ENCODE measurements at regions not wholly inside any gene's neighbourhood (a gene's known extent, or its start where the extent isn't known, plus 50 kb on each side); places are given as distances from the start of the nearest gene placed in this dataset.
"Not testable (repeated sequence)": the region's sequence is repeated elsewhere in the genome, so short reads cannot be mapped to it uniquely, and the experiment has no call there.

- Histone ChIP-seq H3K4me2 (no peak overlapping the region), H3K27ac (no peak overlapping the region), H3K4me1 (no peaks in the 10 kb centered on the region), H3K27me3 (no peaks in the 10 kb centered on the region), H3K36me3 (no peaks in the 10 kb centered on the region), H4K20me1 (no peaks in the 10 kb centered on the region), H3K9me3 (replicated peaks in 1 of 11) (peaks cover 0 to 8% (median 0%) of the 10 kb centered on the region in 11 experiments; a peak in 2 of 22 replicates), H3K9ac (no peak overlapping the region), H3K4me3 (no peak overlapping the region)
- TF ChIP-seq Cebpa-rat (IDR thresholded peaks at IDR 0.05): no peak
These were observed 262.8 kb upstream of the RFC3 start for GRCh38 chr13:33554919-33555791.

- Histone ChIP-seq H4K20me1 (no peaks in the 10 kb centered on the region), H3K27me3 (no peaks in the 10 kb centered on the region), H3K4me2 (no peak overlapping the region), H3K4me1 (no peaks in the 10 kb centered on the region), H3K4me3 (no peak overlapping the region), H3K9ac (no peak overlapping the region), H3K27ac (no peak overlapping the region), H3K36me3 (no peaks in the 10 kb centered on the region), H3K9me3 (replicated peaks in 1 of 11) (peaks cover 0 to under 1% (median 0%) of the 10 kb centered on the region in 11 experiments; a peak in 1 of 22 replicates)
- no peak for TF ChIP-seq Cebpa-rat (IDR thresholded peaks at IDR 0.05)
These were observed 261.1 kb upstream of the RFC3 start for GRCh38 chr13:33556828-33557227.

GRCh38 chr13:33560726-33561125, 257.2 kb upstream of the RFC3 start:
- Histone ChIP-seq H3K9ac (no peak overlapping the region), H3K4me2 (no peak overlapping the region), H4K20me1 (no peaks in the 10 kb centered on the region), H3K4me3 (no peak overlapping the region), H3K9me3 (replicated peaks in 1 of 11) (no peaks in the 10 kb centered on the region), H3K27me3 (no peaks in the 10 kb centered on the region), H3K36me3 (no peaks in the 10 kb centered on the region), H3K27ac (no peak overlapping the region), H3K4me1 (no peaks in the 10 kb centered on the region)
- no peak for TF ChIP-seq Cebpa-rat (IDR thresholded peaks at IDR 0.05)

- no peak overlapping the region for H3K4me2 ChIP-seq
- no peaks in the 10 kb centered on the region for H4K20me1 ChIP-seq
- no peaks in the 10 kb centered on the region for H3K4me1 ChIP-seq
These were observed 256.3 kb upstream of the RFC3 start for GRCh38 chr13:33561627-33562026.

GRCh38 chr13:33571618-33572017, 246.3 kb upstream of the RFC3 start:
- Histone ChIP-seq H3K4me2 (no peak overlapping the region), H3K4me1 (no peaks in the 10 kb centered on the region), H3K27ac (no peak overlapping the region), H4K20me1 (no peaks in the 10 kb centered on the region), H3K27me3 (no peaks in the 10 kb centered on the region), H3K4me3 (no peak overlapping the region), H3K36me3 (no peaks in the 10 kb centered on the region), H3K9me3 (replicated peaks in 1 of 11) (no peaks in the 10 kb centered on the region), H3K9ac (no peak overlapping the region)
- TF ChIP-seq Cebpa-rat (IDR thresholded peaks at IDR 0.05): no peak

More at GRCh38 chr13:33561627-33562026, 256.3 kb upstream of the RFC3 start:
- Histone ChIP-seq H3K27me3 (no peaks in the 10 kb centered on the region), H3K9ac (no peak overlapping the region), H3K36me3 (no peaks in the 10 kb centered on the region), H3K9me3 (replicated peaks in 1 of 11) (no peaks in the 10 kb centered on the region), H3K4me3 (no peak overlapping the region), H3K27ac (no peak overlapping the region)
- TF ChIP-seq Cebpa-rat (IDR thresholded peaks at IDR 0.05): no peak

GRCh38 chr13:33572322-33572721, 245.6 kb upstream of the RFC3 start:
- not testable (repeated sequence) for H3K4me2 ChIP-seq, H3K4me1 ChIP-seq, H3K36me3 ChIP-seq

GRCh38 chr13:33575378-33575777, 242.6 kb upstream of the RFC3 start:
- Histone ChIP-seq H3K27me3 (no peaks in the 10 kb centered on the region), H4K20me1 (no peaks in the 10 kb centered on the region), H3K36me3 (no peaks in the 10 kb centered on the region), H3K4me3 (no peak overlapping the region), H3K9me3 (replicated peaks in 1 of 11) (no peaks in the 10 kb centered on the region), H3K9ac (no peak overlapping the region), H3K4me1 (no peaks in the 10 kb centered on the region), H3K27ac (no peak overlapping the region), H3K4me2 (no peak overlapping the region)
- no peak for TF ChIP-seq Cebpa-rat (IDR thresholded peaks at IDR 0.05)

More at GRCh38 chr13:33572322-33572721, 245.6 kb upstream of the RFC3 start:
- not testable (repeated sequence) for H3K4me3 ChIP-seq; H3K27ac ChIP-seq; H3K9me3 ChIP-seq (replicated peaks in 1 of 11); H4K20me1 ChIP-seq; H3K9ac ChIP-seq; H3K27me3 ChIP-seq

- no peaks in the 10 kb centered on the region for H3K36me3 ChIP-seq
- H4K20me1 ChIP-seq: no peaks in the 10 kb centered on the region
- H3K4me1 ChIP-seq: no peaks in the 10 kb centered on the region
- no peak for TF ChIP-seq Cebpa-rat (IDR thresholded peaks at IDR 0.05)
- H3K9me3 ChIP-seq (replicated peaks in 1 of 11): no peaks in the 10 kb centered on the region
- H3K27ac ChIP-seq: no peak overlapping the region
- H3K9ac ChIP-seq: no peak overlapping the region
- no peaks in the 10 kb centered on the region for H3K27me3 ChIP-seq
- no peak overlapping the region for H3K4me3 ChIP-seq
- H3K4me2 ChIP-seq: no peak overlapping the region
These were observed 240.9 kb upstream of the RFC3 start for GRCh38 chr13:33577007-33577406.

GRCh38 chr13:33578786-33579185, 239.2 kb upstream of the RFC3 start:
- no peaks in the 10 kb centered on the region for H3K4me1 ChIP-seq
- H3K4me3 ChIP-seq: no peak overlapping the region
- TF ChIP-seq Cebpa-rat (IDR thresholded peaks at IDR 0.05): no peak
- H3K27me3 ChIP-seq: no peaks in the 10 kb centered on the region
- H3K27ac ChIP-seq: no peak overlapping the region
- no peaks in the 10 kb centered on the region for H3K36me3 ChIP-seq
- no peak overlapping the region for H3K4me2 ChIP-seq
- H4K20me1 ChIP-seq: no peaks in the 10 kb centered on the region
- no peak overlapping the region for H3K9ac ChIP-seq
- no peaks in the 10 kb centered on the region for H3K9me3 ChIP-seq (replicated peaks in 1 of 11)

- no peak overlapping the region for H3K4me3 ChIP-seq
- H3K9me3 ChIP-seq (replicated peaks in 1 of 11): no peaks in the 10 kb centered on the region
- no peak overlapping the region for H3K4me2 ChIP-seq
- TF ChIP-seq Cebpa-rat (IDR thresholded peaks at IDR 0.05): no peak
- no peaks in the 10 kb centered on the region for H3K4me1 ChIP-seq
- H3K9ac ChIP-seq: no peak overlapping the region
- no peak overlapping the region for H3K27ac ChIP-seq
- H4K20me1 ChIP-seq: no peaks in the 10 kb centered on the region
- H3K36me3 ChIP-seq: no peaks in the 10 kb centered on the region
- H3K27me3 ChIP-seq: no peaks in the 10 kb centered on the region
These were observed 235.8 kb upstream of the RFC3 start for GRCh38 chr13:33582121-33582520.
